ENCODE measurements at regions not wholly inside any gene's neighbourhood (a gene's known extent, or its start where the extent isn't known, plus 50 kb on each side); places are given as distances from the start of the nearest gene placed in this dataset.

DNA sequence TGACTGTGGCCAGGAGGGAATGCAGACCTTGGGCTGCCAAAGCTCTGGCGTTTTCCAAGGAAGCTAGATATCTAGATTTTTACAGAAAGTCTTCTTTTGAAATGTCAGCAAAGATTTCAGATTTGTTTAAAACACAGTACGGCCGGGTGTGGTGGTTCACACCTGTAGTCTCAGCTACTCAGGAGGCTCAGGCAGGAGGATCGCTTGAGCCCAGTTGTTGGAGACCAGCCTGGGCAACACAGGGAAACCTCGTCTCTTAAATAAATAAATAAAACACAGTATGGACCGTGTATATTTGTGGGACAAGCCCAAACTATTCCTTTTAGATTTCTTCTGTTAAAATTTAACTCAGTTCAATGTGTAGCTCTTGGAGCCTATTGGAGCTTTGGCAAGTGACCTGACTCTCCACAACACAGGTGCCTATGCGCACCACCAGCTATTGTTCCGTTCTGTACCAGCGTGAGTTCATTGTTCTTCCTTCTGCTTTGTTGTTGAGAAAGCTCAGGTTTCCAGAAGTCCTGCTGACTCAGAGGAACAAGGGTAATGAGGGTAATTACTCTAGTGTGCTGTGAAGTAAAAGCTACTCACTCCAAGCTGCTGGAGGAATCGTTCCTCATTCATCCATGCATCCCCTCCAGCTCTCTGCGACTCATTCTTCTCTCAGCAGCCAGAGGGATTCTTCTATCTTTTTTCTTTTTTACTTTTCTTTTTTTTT, 73.1 kb upstream of the SLC6A6 start:
- Histone ChIP-seq H3K4me1 (ENCODE audit: insufficient read depth, low read length) (no peaks in the 10 kb centered on the region), H3K27ac (ENCODE audit: low read depth, low read length) (no peak overlapping the region), H3K36me3 (ENCODE audit: insufficient read depth, low read length) (no peaks in the 10 kb centered on the region), H3K4me3 (ENCODE audit: low read length) (no peak overlapping the region), H3K9me3 (ENCODE audit: low read length) (no peaks in the 10 kb centered on the region), H3K27me3 (ENCODE audit: insufficient read depth, low read length, poor library complexity, severe bottlenecking) (no peaks in the 10 kb centered on the region)
- H3K4me1 Mint-ChIP-seq = no peaks in the 10 kb centered on the region
- peaks cover 0 to 4% (median 0%) of the 10 kb centered on the region in 5 donors for H3K9me3 Mint-ChIP-seq
- no peak overlapping the region for H3K4me3 Mint-ChIP-seq
- CTCF ChIA-PET = interaction anchor here (0.9 kb wide), 1 partner anchor 67 kb away, joined by 4 read pairs; no protein-coding TSS in a partner anchor
- no peak for DNase-seq
- H3K36me3 Mint-ChIP-seq = no peaks in the 10 kb centered on the region
- no peak overlapping the region for H3K27ac Mint-ChIP-seq
- H3K27me3 Mint-ChIP-seq = peaks cover 0 to 5% of the 10 kb centered on the region in 2 donors
- POLR2A ChIA-PET = no interaction called here

DNA sequence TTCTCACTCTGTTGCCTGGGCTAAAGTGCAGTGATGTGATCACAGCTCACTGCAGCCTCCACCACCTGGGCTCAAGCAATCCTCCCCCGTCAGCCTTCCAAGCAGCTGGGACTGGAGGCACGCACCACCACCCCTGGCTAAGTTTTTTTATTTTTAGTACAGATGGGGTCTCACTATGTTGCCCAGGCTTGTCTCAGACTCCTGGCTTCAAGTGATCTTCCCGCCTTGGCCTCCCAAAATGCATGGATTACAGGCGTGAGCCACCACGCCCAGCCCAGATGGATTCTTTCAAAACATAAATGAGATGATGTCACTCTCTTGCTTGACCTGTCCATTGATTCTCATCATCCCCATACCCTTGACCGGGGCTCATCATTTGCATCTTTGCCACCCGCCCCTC, 72.6 kb upstream of the SLC6A6 start:
- Mint-ChIP-seq H3K27ac (no peak overlapping the region), H3K4me1 (no peaks in the 10 kb centered on the region), H3K27me3 (peaks cover 0 to 5% of the 10 kb centered on the region in 2 donors), H3K4me3 (no peak overlapping the region), H3K36me3 (no peaks in the 10 kb centered on the region), H3K9me3 (peaks cover 0 to 4% (median 0%) of the 10 kb centered on the region in 5 donors)
- Histone ChIP-seq H3K9me3 (ENCODE audit: low read length) (no peaks in the 10 kb centered on the region), H3K27ac (ENCODE audit: low read depth, low read length) (no peak overlapping the region), H3K27me3 (ENCODE audit: insufficient read depth, low read length, poor library complexity, severe bottlenecking) (no peaks in the 10 kb centered on the region), H3K36me3 (ENCODE audit: insufficient read depth, low read length) (no peaks in the 10 kb centered on the region), H3K4me3 (ENCODE audit: low read length) (no peak overlapping the region), H3K4me1 (ENCODE audit: insufficient read depth, low read length) (no peaks in the 10 kb centered on the region)
- ChIA-PET CTCF (no interaction called here), POLR2A (no interaction called here)
- DNase-seq = no peak

DNA sequence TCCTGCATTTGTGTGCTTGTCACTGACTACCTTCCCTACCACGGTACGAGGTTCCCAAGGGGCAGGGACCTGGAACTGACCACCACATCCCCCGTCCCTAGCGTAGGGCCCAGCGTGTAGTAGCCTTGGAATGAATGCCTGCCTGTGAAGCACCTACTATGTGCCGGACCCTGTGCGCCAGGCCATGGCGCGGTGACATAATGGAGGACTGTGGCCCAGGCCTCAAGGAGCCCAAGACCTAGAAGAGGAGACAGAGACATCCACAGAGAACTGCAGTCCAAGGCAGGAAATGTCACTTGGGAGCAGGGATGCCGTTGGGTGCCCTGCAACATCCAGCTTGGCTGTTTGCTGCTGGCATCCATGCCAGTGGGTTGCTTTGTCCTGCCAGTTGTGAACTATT, 71.9 kb upstream of the SLC6A6 start:
- Histone ChIP-seq H3K36me3 (ENCODE audit: insufficient read depth, low read length) (no peaks in the 10 kb centered on the region), H3K9me3 (ENCODE audit: low read length) (no peaks in the 10 kb centered on the region), H3K4me1 (ENCODE audit: insufficient read depth, low read length) (no peaks in the 10 kb centered on the region), H3K4me3 (ENCODE audit: low read length) (no peak overlapping the region), H3K27me3 (ENCODE audit: insufficient read depth, low read length, poor library complexity, severe bottlenecking) (no peaks in the 10 kb centered on the region), H3K27ac (ENCODE audit: low read depth, low read length) (no peak overlapping the region)
- peaks cover 0 to 5% of the 10 kb centered on the region in 2 donors for H3K27me3 Mint-ChIP-seq
- no peak overlapping the region for H3K4me3 Mint-ChIP-seq
- ChIA-PET CTCF (no interaction called here), POLR2A (no interaction called here)
- H3K27ac Mint-ChIP-seq = no peak overlapping the region
- no peaks in the 10 kb centered on the region for H3K4me1 Mint-ChIP-seq
- no peak for DNase-seq
- H3K36me3 Mint-ChIP-seq = no peaks in the 10 kb centered on the region
- H3K9me3 Mint-ChIP-seq = peaks cover 0 to 4% (median 0%) of the 10 kb centered on the region in 5 donors

DNA sequence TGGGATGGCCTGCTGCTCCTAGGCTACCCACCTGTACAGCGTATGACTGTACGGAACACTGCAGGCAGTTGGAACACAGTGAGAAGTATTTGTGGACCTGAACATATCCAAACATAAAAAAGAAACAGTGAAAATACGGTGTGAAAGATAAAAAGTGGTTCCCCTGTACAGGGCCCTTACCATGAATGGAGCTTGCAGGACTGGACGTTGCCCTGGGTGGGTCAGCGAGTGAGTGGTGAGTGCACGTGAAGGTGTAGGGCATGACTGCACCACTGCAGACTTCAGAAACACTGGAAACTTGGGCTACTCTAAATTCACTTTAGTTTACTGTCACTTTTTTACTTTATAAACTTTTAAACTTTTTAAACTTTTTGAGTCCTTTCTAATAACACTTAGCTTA, 71.2 kb upstream of the SLC6A6 start:
- Mint-ChIP-seq H3K27ac (no peak overlapping the region), H3K36me3 (no peaks in the 10 kb centered on the region), H3K27me3 (peaks cover 0 to 5% of the 10 kb centered on the region in 2 donors), H3K4me1 (no peaks in the 10 kb centered on the region), H3K4me3 (no peak overlapping the region), H3K9me3 (peaks cover 0 to 4% (median 0%) of the 10 kb centered on the region in 5 donors)
- POLR2A ChIA-PET = no interaction called here
- CTCF ChIA-PET = no interaction called here
- Histone ChIP-seq H3K4me1 (ENCODE audit: insufficient read depth, low read length) (no peaks in the 10 kb centered on the region), H3K9me3 (ENCODE audit: low read length) (no peaks in the 10 kb centered on the region), H3K36me3 (ENCODE audit: insufficient read depth, low read length) (no peaks in the 10 kb centered on the region), H3K27ac (ENCODE audit: low read depth, low read length) (no peak overlapping the region), H3K4me3 (ENCODE audit: low read length) (no peak overlapping the region), H3K27me3 (ENCODE audit: insufficient read depth, low read length, poor library complexity, severe bottlenecking) (no peaks in the 10 kb centered on the region)
- DNase-seq = no peak

DNA sequence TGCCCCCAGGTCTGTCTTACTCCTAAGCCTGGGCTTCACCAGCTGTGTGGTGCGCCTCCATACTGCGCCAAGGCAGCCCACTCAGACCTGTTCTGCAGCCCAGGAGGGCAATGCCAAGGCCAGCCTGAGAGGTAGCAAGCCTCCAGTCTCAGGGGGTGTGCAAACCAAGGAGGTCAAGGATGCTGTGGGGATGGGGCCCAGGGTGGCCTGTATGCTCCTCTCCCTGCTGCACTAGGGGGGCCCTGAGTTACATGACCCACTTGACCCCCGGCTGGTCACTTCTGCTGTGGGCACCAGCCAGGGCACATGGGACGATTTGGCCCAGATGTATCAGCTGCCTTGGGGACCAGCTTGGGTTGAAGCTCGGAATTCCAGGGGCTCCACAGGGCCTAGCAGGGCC, 70.0 kb upstream of the SLC6A6 start:
- Histone ChIP-seq H3K36me3 (ENCODE audit: insufficient read depth, low read length) (no peaks in the 10 kb centered on the region), H3K4me1 (ENCODE audit: insufficient read depth, low read length) (no peaks in the 10 kb centered on the region), H3K27me3 (ENCODE audit: insufficient read depth, low read length, poor library complexity, severe bottlenecking) (no peaks in the 10 kb centered on the region), H3K9me3 (ENCODE audit: low read length) (no peaks in the 10 kb centered on the region), H3K27ac (ENCODE audit: low read depth, low read length) (no peak overlapping the region), H3K4me3 (ENCODE audit: low read length) (no peak overlapping the region)
- POLR2A ChIA-PET = no interaction called here
- Mint-ChIP-seq H3K4me3 (no peak overlapping the region), H3K9me3 (peaks cover 0 to 4% (median 0%) of the 10 kb centered on the region in 5 donors), H3K27ac (no peak overlapping the region), H3K27me3 (peaks cover 0 to 5% of the 10 kb centered on the region in 2 donors), H3K4me1 (no peaks in the 10 kb centered on the region), H3K36me3 (no peaks in the 10 kb centered on the region)
- CTCF ChIA-PET = no interaction called here
- DNase-seq = no peak

DNA sequence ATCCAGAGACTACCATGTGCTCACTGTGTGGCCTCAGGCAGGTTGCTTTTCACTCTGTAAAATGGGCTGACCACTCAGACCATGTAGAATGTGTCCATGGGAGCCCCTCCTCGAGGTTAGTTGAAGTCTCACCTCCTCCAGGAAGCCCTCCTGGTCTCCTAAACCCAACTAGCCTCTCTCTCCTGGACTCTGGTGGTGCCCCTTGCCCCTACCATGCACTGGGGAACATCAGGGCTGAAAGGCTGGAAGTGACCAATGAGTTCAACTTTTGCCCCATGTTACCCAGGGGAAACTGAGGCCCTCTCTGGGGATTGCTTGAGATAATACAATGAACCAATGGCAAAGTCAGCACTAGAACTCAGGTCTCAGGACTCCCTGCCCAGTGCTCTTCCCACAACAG, 69.2 kb upstream of the SLC6A6 start:
- Histone ChIP-seq H3K4me3 (ENCODE audit: low read length) (no peak overlapping the region), H3K27ac (ENCODE audit: low read depth, low read length) (no peak overlapping the region), H3K9me3 (ENCODE audit: low read length) (no peaks in the 10 kb centered on the region), H3K4me1 (ENCODE audit: insufficient read depth, low read length) (no peaks in the 10 kb centered on the region), H3K27me3 (ENCODE audit: insufficient read depth, low read length, poor library complexity, severe bottlenecking) (no peaks in the 10 kb centered on the region), H3K36me3 (ENCODE audit: insufficient read depth, low read length) (no peaks in the 10 kb centered on the region)
- Mint-ChIP-seq H3K36me3 (no peaks in the 10 kb centered on the region), H3K9me3 (peaks cover 0 to 4% (median 0%) of the 10 kb centered on the region in 5 donors), H3K27ac (no peak overlapping the region), H3K27me3 (peaks cover 0 to 4% of the 10 kb centered on the region in 2 donors), H3K4me1 (no peaks in the 10 kb centered on the region), H3K4me3 (no peak overlapping the region)
- DNase-seq = no peak
- ChIA-PET CTCF (no interaction called here), POLR2A (no interaction called here)

DNA sequence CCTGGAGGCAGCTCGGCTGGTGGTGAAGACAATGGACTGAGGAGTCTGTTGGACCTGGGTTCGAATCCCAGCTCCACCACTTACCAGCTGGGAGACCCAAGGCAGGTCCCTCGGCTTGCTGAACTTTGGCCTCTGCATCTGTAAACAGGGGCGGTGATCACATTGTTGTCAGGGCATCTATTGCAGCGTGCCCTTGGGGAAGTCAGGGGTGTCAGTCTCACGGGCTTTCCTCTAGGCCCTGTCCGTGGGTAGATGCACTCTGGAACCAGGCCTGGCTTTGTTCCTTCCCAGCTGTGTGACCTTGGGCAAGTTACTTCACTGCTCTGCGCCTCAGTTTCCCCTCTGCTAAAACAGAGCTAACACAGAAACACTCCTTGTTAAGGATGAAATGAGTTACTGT, 68.8 kb upstream of the SLC6A6 start:
- no peaks in the 10 kb centered on the region for H3K9me3 ChIP-seq (ENCODE audit: low read length)
- H3K4me3 ChIP-seq (ENCODE audit: low read length) = no peak overlapping the region
- no peaks in the 10 kb centered on the region for H3K36me3 ChIP-seq (ENCODE audit: insufficient read depth, low read length)
- Mint-ChIP-seq H3K27ac (no peak overlapping the region), H3K36me3 (no peaks in the 10 kb centered on the region), H3K4me3 (no peak overlapping the region), H3K27me3 (peaks cover 0 to under 1% of the 10 kb centered on the region in 2 donors), H3K9me3 (no peaks in the 10 kb centered on the region), H3K4me1 (no peaks in the 10 kb centered on the region)
- ChIA-PET CTCF (no interaction called here), POLR2A (no interaction called here)
- DNase-seq = no peak
- no peaks in the 10 kb centered on the region for H3K4me1 ChIP-seq (ENCODE audit: insufficient read depth, low read length)
- no peaks in the 10 kb centered on the region for H3K27me3 ChIP-seq (ENCODE audit: insufficient read depth, low read length, poor library complexity, severe bottlenecking)
- H3K27ac ChIP-seq (ENCODE audit: low read depth, low read length) = no peak overlapping the region

DNA sequence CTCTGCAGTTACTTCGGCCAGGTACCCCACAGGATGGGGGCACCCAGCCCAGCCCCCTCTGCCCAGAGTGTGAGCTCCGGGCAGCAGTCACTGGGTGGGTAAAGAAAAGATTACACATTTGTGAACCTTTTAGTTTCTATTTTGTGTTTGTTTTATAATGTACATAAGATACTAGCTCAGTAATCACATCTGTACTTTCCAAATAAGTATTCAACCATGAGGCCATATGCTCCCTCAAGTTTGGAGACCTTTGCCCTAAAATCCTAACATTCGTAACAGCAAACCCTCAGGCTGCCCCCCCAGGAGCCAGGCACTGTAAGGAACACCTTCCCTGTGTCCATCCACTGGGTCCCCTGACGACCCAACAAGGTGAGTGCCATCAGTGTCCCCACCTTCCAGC, 68.3 kb upstream of the SLC6A6 start:
- Histone ChIP-seq H3K27ac (ENCODE audit: low read depth, low read length) (no peak overlapping the region), H3K4me1 (ENCODE audit: insufficient read depth, low read length) (no peaks in the 10 kb centered on the region), H3K4me3 (ENCODE audit: low read length) (no peak overlapping the region), H3K36me3 (ENCODE audit: insufficient read depth, low read length) (no peaks in the 10 kb centered on the region), H3K27me3 (ENCODE audit: insufficient read depth, low read length, poor library complexity, severe bottlenecking) (no peaks in the 10 kb centered on the region), H3K9me3 (ENCODE audit: low read length) (no peaks in the 10 kb centered on the region)
- no peak for DNase-seq
- Mint-ChIP-seq H3K27me3 (no peaks in the 10 kb centered on the region), H3K27ac (no peak overlapping the region), H3K9me3 (no peaks in the 10 kb centered on the region), H3K4me1 (no peaks in the 10 kb centered on the region), H3K4me3 (no peak overlapping the region), H3K36me3 (no peaks in the 10 kb centered on the region)
- ChIA-PET CTCF (no interaction called here), POLR2A (no interaction called here)

DNA sequence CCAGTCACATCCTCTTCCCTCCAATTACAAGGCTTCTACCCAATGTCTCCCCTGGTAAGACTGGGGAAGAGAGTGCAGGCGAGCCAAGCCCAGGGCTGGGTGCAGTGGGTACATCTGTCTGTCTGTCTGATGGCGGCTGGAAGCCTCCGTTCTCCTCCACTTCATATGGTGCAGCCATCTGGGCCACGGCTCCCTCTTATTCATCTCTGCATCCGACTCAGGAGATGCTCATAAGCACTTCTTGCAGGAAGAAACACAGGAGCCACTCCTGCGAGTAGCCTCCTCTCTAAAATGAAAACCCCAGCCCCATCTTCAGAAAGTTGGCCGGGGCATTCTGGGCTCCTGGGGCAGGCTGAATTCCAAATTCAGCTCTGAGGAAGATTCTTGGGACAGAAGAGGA, 67.5 kb upstream of the SLC6A6 start:
- CTCF ChIA-PET = no interaction called here
- no peaks in the 10 kb centered on the region for H3K4me1 Mint-ChIP-seq
- H3K4me3 ChIP-seq (ENCODE audit: low read length) = no peak overlapping the region
- no peaks in the 10 kb centered on the region for H3K4me1 ChIP-seq (ENCODE audit: insufficient read depth, low read length)
- no peaks in the 10 kb centered on the region for H3K27me3 Mint-ChIP-seq
- POLR2A ChIA-PET = no interaction called here
- H3K27ac Mint-ChIP-seq = no peak overlapping the region
- no peaks in the 10 kb centered on the region for H3K9me3 ChIP-seq (ENCODE audit: low read length)
- H3K9me3 Mint-ChIP-seq = no peaks in the 10 kb centered on the region
- no peak for DNase-seq
- no peaks in the 10 kb centered on the region for H3K36me3 Mint-ChIP-seq
- no peak overlapping the region for H3K27ac ChIP-seq (ENCODE audit: low read depth, low read length)
- H3K27me3 ChIP-seq (ENCODE audit: insufficient read depth, low read length, poor library complexity, severe bottlenecking) = no peaks in the 10 kb centered on the region
- no peak overlapping the region for H3K4me3 Mint-ChIP-seq
- no peaks in the 10 kb centered on the region for H3K36me3 ChIP-seq (ENCODE audit: insufficient read depth, low read length)

Data from CD8-positive, alpha-beta memory T cell (primary cell).